ENCODE measurements at regions not wholly inside any gene's neighbourhood (a gene's known extent, or its start where the extent isn't known, plus 50 kb on each side); places are given as distances from the start of the nearest gene placed in this dataset.
"Not testable (repeated sequence)": the region's sequence is repeated elsewhere in the genome, so short reads cannot be mapped to it uniquely, and the experiment has no call there.

DNA sequence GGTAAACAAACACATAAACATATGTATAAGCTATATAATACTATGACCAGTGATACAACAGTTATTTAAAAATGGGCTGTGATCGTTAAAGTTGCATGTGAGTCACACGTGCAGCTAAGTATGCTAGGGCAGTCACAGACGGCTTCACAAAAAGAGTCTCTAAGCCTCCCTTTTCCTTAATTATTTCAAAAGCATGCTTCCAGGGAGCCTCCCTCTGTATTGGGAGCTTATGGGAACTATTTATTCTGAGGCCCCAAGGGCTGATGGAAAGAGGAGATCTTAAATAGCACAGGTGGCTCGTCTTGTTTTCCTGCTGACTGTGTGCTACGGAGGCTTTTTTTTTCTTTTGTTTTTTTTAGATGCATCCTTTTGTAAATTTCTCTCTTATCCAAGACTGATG is 94.3 kb downstream of the ADCYAP1 start:
- no peak for DNase-seq

- DNase-seq = no peak
These were observed 98.0 kb downstream of the ADCYAP1 start for GRCh38 chr18:1002653-1003178.

DNA sequence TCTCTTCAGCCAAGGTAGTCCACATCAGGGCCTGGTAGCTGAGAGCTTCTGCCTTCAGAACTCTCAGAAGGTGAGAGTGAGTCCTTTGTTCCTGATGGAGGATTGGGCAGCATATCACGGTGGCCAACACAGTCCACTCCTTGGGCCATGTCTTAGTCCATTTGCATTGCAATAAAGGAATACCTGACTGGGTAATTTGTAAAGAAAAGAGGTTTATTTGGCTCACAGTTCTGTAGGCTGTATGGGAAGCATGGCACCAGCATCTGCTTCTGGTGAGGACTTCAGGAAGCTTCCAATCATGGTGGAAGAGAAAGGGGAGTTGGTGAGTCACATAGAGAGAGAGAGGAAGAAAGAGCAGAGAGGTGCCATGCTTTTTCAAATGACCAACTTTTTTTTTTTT is 98.8 kb downstream of the ADCYAP1 start:
- DNase-seq = no peak

- DNase-seq = no peak
These were observed 101.6 kb downstream of the ADCYAP1 start for GRCh38 chr18:1006304-1006703.

GRCh38 chr18:1006965-1007364 is 102.3 kb downstream of the ADCYAP1 start:
- DNase-seq = no peak

DNA sequence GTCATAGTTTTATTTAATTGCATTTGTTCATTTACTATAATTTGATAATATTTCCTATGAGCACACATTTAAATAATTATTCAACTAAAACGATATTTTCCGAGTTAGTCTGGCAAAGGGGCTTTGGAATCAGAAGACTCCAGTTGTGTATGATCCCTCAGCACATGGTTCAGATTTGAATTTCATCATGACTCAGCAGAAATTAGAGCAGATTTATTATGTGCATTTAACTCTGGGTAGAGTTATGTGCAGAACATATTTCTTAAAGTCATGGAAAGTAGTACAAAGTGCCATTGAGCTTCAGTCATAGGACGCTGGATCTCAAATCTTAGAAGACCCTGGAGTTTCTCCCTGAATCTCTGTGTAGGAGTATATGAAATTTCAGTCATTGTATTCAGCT is 106.7 kb downstream of the ADCYAP1 start:
- DNase-seq = no peak

GRCh38 chr18:1012775-1013174 is 108.1 kb downstream of the ADCYAP1 start:
- no peak for DNase-seq

GRCh38 chr18:1013951-1014350 is 109.3 kb downstream of the ADCYAP1 start:
- DNase-seq = no peak

GRCh38 chr18:1014509-1014908 is 109.8 kb downstream of the ADCYAP1 start:
- no peak for DNase-seq

DNA sequence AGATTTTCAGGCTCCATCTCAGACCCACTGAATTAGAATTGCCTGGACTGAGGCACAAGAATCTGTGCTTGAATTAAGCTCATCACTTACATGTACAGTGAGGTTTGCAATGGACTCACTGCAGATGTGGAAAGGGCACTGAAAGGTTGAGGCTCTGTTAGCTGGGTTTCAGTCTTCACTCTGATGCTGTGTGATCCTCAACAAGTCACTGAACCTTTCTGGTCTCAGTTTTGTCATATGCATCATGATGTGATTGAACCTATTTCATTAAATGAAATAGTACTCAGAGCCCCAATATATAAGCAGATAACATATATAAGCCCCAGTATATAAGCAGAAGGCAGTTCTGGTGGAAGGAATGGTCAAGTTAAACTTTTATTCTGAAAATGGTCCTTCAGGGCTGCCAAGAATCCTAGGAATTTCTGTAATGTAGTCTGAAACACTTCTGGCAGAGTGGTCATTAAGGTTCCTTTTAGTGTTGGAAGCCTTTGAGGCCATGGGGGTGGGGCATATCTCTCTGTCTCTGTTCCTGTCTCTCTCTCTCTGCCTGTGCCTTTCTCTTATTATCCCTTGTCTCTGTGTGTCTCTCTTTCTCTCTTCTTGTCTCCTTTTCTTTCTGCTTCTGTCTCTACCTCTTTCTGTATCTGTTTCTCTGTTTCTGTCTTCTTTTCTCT is 110.4 kb downstream of the ADCYAP1 start:
- no peak for DNase-seq

DNA sequence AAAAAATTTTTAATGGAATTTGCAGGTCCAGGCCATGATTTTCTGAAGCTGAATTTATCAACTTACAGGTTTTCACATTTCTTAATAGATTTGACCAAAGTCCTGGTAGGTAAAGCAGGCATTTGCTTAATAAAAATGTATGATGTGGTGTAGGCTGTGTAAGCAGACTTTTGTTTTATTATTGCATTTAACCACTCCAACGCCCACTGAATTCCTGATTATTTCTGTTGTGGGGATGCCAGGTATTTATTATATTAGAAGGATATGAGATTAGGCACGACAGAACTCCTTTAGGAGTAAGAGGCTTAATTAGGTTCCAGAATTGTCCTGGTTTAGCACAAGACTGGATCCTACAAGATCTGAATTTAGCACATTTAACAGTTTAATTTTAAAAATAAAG is 111.1 kb downstream of the ADCYAP1 start:
- no peak for DNase-seq

GRCh38 chr18:1017227-1018058 is 112.8 kb downstream of the ADCYAP1 start:
- DNase-seq = no peak

DNA sequence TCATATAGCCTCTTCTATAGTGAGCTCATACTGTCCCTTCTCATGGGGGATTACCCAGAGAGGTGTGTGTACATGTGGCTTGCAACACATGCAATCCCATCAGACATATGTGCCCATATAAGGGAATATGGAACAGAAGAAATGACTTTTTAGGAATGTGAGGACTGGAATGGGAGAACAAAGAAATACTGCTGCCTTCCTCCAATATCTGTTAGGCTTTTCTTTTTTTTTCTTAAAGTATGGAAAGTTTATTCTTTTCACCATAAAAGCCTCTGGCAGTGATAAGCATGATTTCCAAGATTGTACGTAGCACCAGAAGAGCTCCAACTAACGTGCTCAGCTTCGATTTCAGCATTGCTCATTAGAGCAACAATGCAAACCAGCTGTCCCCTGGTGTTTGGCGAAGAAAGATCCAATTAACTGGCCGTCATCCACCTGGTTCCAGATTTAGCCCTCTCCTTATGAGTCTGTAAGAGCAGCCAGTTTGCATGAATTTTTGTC is 113.6 kb downstream of the ADCYAP1 start:
- DNase-seq = no peak

- DNase-seq = no peak
These were observed 114.5 kb downstream of the ADCYAP1 start for GRCh38 chr18:1019191-1019590.

DNA sequence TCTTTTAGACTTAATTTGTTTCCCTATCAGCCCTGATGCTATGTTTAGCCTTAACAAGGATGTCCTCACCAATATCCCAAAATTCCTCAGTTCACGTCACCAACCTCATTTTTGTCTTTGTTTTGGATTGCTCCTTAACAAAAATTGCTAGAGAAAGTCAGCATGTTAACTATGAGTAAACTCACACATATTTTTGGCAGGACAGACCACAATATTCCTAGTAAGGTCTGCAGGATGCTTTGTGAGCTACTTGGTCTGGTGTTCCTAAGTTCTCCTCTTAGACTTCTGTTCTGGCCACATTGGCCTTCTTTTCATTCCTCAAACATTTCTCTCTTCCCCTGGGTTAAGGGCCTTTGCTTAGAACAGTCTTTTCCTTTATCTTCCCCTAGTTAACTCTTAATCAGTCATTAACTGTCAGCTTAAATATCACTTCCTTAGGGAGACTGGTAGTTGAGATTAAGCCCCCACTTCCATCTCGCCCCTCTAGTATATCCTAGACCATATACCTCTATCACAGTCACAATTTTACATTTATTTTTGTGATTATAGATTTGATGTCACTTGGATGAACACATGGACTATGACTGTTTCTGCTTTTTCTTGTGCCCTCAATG is 116.2 kb downstream of the ADCYAP1 start:
- DNase-seq = no peak

DNA sequence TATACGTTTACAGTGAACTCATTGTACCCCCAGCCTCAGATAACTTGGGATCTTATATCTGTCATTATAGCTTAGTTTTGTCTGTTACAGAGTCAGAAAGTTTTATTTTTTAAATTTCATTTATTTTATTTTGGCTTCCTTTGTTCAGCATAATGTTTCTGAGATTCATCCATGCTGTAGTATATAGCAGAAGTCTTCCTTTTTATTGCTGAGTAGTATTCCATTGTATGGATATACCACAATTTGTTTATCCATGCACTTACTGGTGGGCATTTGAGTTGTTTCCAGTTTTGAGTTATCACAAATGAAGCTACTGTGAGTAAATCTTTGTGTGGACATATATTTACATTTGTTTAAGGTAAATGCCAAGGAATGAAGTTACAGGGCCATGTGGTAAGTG is 122.3 kb downstream of the ADCYAP1 start:
- DNase-seq = no peak

DNA sequence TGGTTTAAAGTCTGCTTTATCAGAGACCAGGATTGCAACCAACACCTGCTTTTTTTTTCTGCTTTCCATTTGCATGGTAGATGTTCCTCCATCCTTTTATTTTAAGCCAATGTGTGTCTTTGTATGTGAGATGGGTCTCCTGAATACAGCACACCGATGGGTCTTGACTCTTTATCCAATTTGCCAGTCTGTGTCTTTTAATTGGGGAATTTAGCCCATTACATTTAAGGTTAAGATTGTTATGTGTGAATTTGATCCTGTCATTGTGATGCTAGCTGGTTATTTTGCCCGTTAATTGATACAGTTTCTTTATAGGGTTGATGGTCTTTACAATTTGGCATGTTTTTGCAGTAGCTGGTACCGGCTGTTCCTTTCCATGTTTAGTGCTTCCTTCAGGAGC is 128.4 kb downstream of the ADCYAP1 start:
- not testable (repeated sequence) for DNase-seq

DNA sequence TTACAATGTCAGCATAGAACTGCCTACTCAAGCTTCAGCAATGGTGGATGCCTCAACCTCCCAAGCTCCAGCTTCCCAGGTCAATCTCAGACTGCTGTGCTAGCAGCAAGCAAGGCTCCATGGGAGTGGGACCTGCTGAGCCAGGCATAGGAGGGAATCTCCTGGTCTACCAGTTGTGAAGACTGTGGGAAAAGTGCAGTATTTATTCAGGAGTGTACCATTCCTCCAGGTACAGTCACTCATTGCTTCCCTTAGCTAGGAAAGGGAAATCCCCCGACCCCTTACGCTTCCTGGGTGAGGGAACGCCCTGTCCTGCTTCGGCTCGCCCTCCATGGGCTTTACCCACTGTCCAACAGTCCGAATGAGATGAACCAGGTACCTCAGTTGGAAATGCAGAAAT is 130.3 kb downstream of the ADCYAP1 start:
- no peak for DNase-seq

GRCh38 chr18:1036926-1037325 is 132.3 kb downstream of the ADCYAP1 start:
- DNase-seq = no peak

- DNase-seq = no peak
These were observed 133.1 kb downstream of the ADCYAP1 start for GRCh38 chr18:1037776-1038175.

DNA sequence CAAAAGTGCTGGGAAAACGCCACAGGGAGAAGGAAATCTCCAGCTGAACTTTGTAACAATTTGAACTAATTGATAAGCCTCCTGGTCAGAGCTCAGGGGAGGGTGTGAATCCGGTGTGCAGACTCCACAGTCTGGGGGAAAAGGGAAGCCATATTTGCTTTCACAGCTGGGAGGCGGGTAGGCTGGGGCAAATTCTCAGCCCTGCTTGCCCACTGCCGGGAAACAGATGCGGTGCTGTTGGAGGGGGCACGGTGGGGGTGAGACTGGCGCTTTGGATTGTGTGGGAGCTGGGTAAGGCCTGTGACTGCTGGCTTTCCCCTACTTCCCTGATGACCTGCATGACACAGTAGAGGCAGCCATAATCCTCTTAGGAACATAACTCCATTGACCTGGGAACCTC is 134.8 kb downstream of the ADCYAP1 start:
- DNase-seq = no peak

DNA sequence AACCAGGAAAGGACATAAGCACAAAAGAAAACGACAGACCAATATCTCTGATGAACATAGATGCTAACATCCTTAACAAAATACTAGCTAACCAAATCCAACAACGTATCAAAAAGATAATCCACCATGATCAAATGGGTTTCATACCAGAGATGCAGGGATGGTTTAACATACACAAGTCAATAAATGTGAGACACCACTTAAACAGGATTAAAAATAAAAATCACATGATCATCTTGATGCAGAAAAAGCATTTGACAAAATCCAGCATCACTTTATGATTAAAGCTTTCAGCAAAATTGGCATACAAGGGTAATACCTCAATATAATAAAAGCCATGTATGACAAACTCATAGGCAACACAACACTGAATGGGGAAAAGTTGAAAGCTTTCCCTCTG is 138.4 kb downstream of the ADCYAP1 start:
- DNase-seq = not testable (repeated sequence)

DNA sequence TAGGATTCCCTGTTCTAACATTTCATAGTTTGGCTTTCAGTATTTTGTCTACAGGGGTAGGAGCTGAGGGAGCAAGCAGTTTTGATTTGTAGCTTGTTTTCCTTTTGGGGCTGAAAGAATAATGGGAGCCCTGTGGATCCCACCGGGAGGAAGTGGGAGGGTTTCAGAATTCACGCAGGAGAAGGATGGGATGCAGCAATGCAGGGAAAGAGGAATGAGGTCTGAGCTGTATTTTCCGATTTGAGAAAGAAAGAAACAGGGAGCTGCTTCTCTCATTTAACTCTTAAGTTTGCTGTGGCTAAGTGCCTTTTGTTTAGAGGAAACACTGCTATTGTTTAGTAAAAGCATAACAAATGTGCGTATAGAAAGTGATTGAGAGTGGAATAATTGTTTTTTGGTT is 141.0 kb downstream of the ADCYAP1 start:
- DNase-seq = no peak

- no peak for DNase-seq
These were observed 142.7 kb downstream of the ADCYAP1 start for GRCh38 chr18:1047406-1047805.

All from activated CD4-positive, alpha-beta T cell treated with anti-CD3 and anti-CD28 coated beads for 4 hours (primary cell).